ENCODE measurements at regions not wholly inside any gene's neighbourhood (a gene's known extent, or its start where the extent isn't known, plus 50 kb on each side); places are given as distances from the start of the nearest gene placed in this dataset.

GRCh38 chr10:56785292-56785691, 424.2 kb upstream of the ZWINT start:
- Histone ChIP-seq H3K27me3 (ENCODE audit: control insufficient read depth, insufficient read depth, low read length) (no peaks in the 10 kb centered on the region), H3K4me3 (ENCODE audit: low read length in 3 of 3) (no peak overlapping the region), H3K4me1 (ENCODE audit: control insufficient read depth in 2 of 3, insufficient read depth in 2 of 3, low read depth in 1 of 3, low read length in 3 of 3) (no peaks in the 10 kb centered on the region), H3K9ac (ENCODE audit: low read length in 3 of 3) (no peak overlapping the region), H3K27ac (ENCODE audit: low read depth in 2 of 2, low read length in 2 of 2) (no peak overlapping the region), H3K36me3 (ENCODE audit: control insufficient read depth in 2 of 3, insufficient read depth in 3 of 3, low read length in 3 of 3) (no peaks in the 10 kb centered on the region), H3K9me3 (ENCODE audit: control insufficient read depth in 2 of 3, insufficient read depth in 1 of 3, low read length in 3 of 3) (no peaks in the 10 kb centered on the region)
- TF ChIP-seq CTCF (IDR thresholded peaks at IDR 0.05; ENCODE audit: borderline replicate concordance, extremely low read depth, insufficient read depth): no peak
- intact Hi-C loops (cut with DNase I): no loop called here
- no peak for DNase-seq
- no peak for FAIRE-seq

DNA sequence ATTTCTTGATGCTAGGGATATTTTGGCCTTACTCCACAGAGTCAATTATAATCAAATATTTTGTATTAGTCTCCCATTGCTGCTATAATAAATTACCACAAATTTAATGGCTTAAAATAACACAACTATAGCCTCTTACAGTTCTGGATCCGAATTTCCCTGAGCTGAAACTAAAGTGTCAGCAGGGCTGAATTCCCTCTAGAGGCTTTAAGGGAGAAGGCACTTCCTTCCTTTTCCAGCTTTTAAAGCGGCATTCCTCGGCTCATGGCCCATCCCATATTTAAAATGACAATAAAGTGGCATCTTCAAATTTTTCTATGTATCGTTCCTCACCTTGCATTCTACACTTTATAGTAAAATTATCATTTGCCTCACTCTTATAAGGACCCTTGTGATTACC, 421.4 kb upstream of the ZWINT start:
- intact Hi-C loops (cut with DNase I): no loop called here
- FAIRE-seq: no peak

GRCh38 chr10:56771343-56771742, 410.3 kb upstream of the ZWINT start:
- no peaks in the 10 kb centered on the region for H3K27me3 ChIP-seq (ENCODE audit: control insufficient read depth, insufficient read depth, low read length)
- no peaks in the 10 kb centered on the region for H3K36me3 ChIP-seq (ENCODE audit: control insufficient read depth in 2 of 3, insufficient read depth in 3 of 3, low read length in 3 of 3)
- no peaks in the 10 kb centered on the region for H3K4me1 ChIP-seq (ENCODE audit: control insufficient read depth in 2 of 3, insufficient read depth in 2 of 3, low read depth in 1 of 3, low read length in 3 of 3)
- no peak overlapping the region for H3K9ac ChIP-seq (ENCODE audit: low read length in 3 of 3)
- FAIRE-seq: no peak
- TF ChIP-seq CTCF (IDR thresholded peaks at IDR 0.05; ENCODE audit: borderline replicate concordance, extremely low read depth, insufficient read depth): no peak
- intact Hi-C loops (cut with DNase I): no loop called here
- H3K27ac ChIP-seq (ENCODE audit: low read depth in 2 of 2, low read length in 2 of 2): no peak overlapping the region
- H3K9me3 ChIP-seq (ENCODE audit: control insufficient read depth in 2 of 3, insufficient read depth in 1 of 3, low read length in 3 of 3): peaks cover 0 to 12% (median 0%) of the 10 kb centered on the region in 3 donors
- DNase-seq: no peak
- no peak overlapping the region for H3K4me3 ChIP-seq (ENCODE audit: low read length in 3 of 3)

More for the DNA sequence above, 421.4 kb upstream of the ZWINT start:
- Histone ChIP-seq H3K9ac (ENCODE audit: low read length in 3 of 3) (no peak overlapping the region), H3K9me3 (ENCODE audit: control insufficient read depth in 2 of 3, insufficient read depth in 1 of 3, low read length in 3 of 3) (no peaks in the 10 kb centered on the region), H3K4me1 (ENCODE audit: control insufficient read depth in 2 of 3, insufficient read depth in 2 of 3, low read depth in 1 of 3, low read length in 3 of 3) (no peaks in the 10 kb centered on the region), H3K27me3 (ENCODE audit: control insufficient read depth, insufficient read depth, low read length) (no peaks in the 10 kb centered on the region), H3K4me3 (ENCODE audit: low read length in 3 of 3) (no peak overlapping the region), H3K27ac (ENCODE audit: low read depth in 2 of 2, low read length in 2 of 2) (no peak overlapping the region), H3K36me3 (ENCODE audit: control insufficient read depth in 2 of 3, insufficient read depth in 3 of 3, low read length in 3 of 3) (no peaks in the 10 kb centered on the region)
- no peak for DNase-seq
- no peak for TF ChIP-seq CTCF (IDR thresholded peaks at IDR 0.05; ENCODE audit: borderline replicate concordance, extremely low read depth, insufficient read depth)

GRCh38 chr10:56763090-56763489, 402.0 kb upstream of the ZWINT start:
- no peak for DNase-seq
- intact Hi-C loops (cut with DNase I): no loop called here
- Histone ChIP-seq H3K36me3 (ENCODE audit: control insufficient read depth in 2 of 3, insufficient read depth in 3 of 3, low read length in 3 of 3) (no peaks in the 10 kb centered on the region), H3K9ac (ENCODE audit: low read length in 3 of 3) (no peak overlapping the region), H3K27me3 (ENCODE audit: control insufficient read depth, insufficient read depth, low read length) (no peaks in the 10 kb centered on the region), H3K27ac (ENCODE audit: low read depth in 2 of 2, low read length in 2 of 2) (no peak overlapping the region), H3K4me1 (ENCODE audit: control insufficient read depth in 2 of 3, insufficient read depth in 2 of 3, low read depth in 1 of 3, low read length in 3 of 3) (no peaks in the 10 kb centered on the region), H3K4me3 (ENCODE audit: low read length in 3 of 3) (no peak overlapping the region), H3K9me3 (ENCODE audit: control insufficient read depth in 2 of 3, insufficient read depth in 1 of 3, low read length in 3 of 3) (peaks cover 0 to 3% (median 0%) of the 10 kb centered on the region in 3 donors)
- TF ChIP-seq CTCF (IDR thresholded peaks at IDR 0.05; ENCODE audit: borderline replicate concordance, extremely low read depth, insufficient read depth): no peak
- no peak for FAIRE-seq

Data from kidney (tissue), 13 donors.